Trophoblast cell (in vitro differentiated cells and primary cell): ENCODE measurements at regions not wholly inside any gene's neighbourhood (a gene's known extent, or its start where the extent isn't known, plus 50 kb on each side); places are given as distances from the start of the nearest gene placed in this dataset.

ENCODE experiments used
- DNase-seq, 2 donors: peaks; one replicate each; pipeline ENCODE4 v3.0.0-alpha.2; 2016
- H2AFZ ChIP-seq: 2 replicates; pipeline ENCODE4 v1.6.1; 2013; ENCODE audit warnings: low read length, moderate library complexity, mild to moderate bottlenecking; ENCODE audit not compliant: insufficient read depth, poor library complexity
- H2AK5ac ChIP-seq: 2 replicates; pipeline ENCODE4 v1.6.1; 2013; ENCODE audit warnings: mild to moderate bottlenecking, low read length
- H2BK120ac ChIP-seq: 2 replicates; pipeline ENCODE4 v1.6.1; 2013; ENCODE audit warnings: low read length, mild to moderate bottlenecking, moderate library complexity; ENCODE audit not compliant: insufficient read depth, poor library complexity
- H2BK12ac ChIP-seq: 2 replicates; pipeline ENCODE4 v1.6.1; 2013; ENCODE audit warnings: mild to moderate bottlenecking, low read length, moderate library complexity
- H2BK5ac ChIP-seq: 2 replicates; pipeline ENCODE4 v1.6.1; 2013; ENCODE audit warnings: low read length, low read depth, moderate library complexity, mild to moderate bottlenecking; ENCODE audit not compliant: poor library complexity
- H3K14ac ChIP-seq: 2 replicates; pipeline ENCODE4 v1.6.1; 2013; ENCODE audit warnings: mild to moderate bottlenecking, low read length
- H3K18ac ChIP-seq: 2 replicates; pipeline ENCODE4 v1.6.1; 2013; ENCODE audit warnings: mild to moderate bottlenecking, low read length
- H3K23ac ChIP-seq: 2 replicates; pipeline ENCODE4 v1.6.1; 2013; ENCODE audit warnings: low read length
- H3K27ac ChIP-seq: 2 replicates; pipeline ENCODE4 v1.5.1; 2013; ENCODE audit warnings: low read depth, mild to moderate bottlenecking, inconsistent platforms, low read length, moderate library complexity
- H3K27me3 ChIP-seq: 2 replicates; pipeline ENCODE4 v1.6.1; 2013; ENCODE audit warnings: inconsistent platforms, mild to moderate bottlenecking, low read length, moderate library complexity; ENCODE audit not compliant: insufficient read depth
- H3K36me3 ChIP-seq, 2 experiments: 1 replicate in 1 of 2; 2 replicates in 1 of 2; pipeline ENCODE4 v1.6.1; 2013; ENCODE audit warnings: low read length in 2 of 2, mild to moderate bottlenecking in 2 of 2, moderate library complexity in 1 of 2; ENCODE audit not compliant: insufficient read depth in 2 of 2, control insufficient read depth in 1 of 2
- H3K4ac ChIP-seq: 2 replicates; pipeline ENCODE4 v1.6.1; 2013; ENCODE audit warnings: low read depth, mild to moderate bottlenecking, low read length, moderate library complexity
- H3K4me1 ChIP-seq, 2 experiments: 1 replicate in 1 of 2; 2 replicates in 1 of 2; pipeline ENCODE4 v1.6.1; 2013; ENCODE audit warnings: low read length in 2 of 2, mild to moderate bottlenecking in 2 of 2, moderate library complexity in 1 of 2; ENCODE audit not compliant: insufficient read depth in 2 of 2, control insufficient read depth in 1 of 2
- H3K4me2 ChIP-seq: 2 replicates; pipeline ENCODE4 v1.6.1; 2013; ENCODE audit warnings: inconsistent platforms, mild to moderate bottlenecking, low read length, moderate library complexity
- H3K4me3 ChIP-seq: 2 replicates; pipeline ENCODE4 v1.5.1; 2013; ENCODE audit warnings: mild to moderate bottlenecking, low read depth, low read length, inconsistent platforms
- H3K79me1 ChIP-seq: one replicate; pipeline ENCODE4 v1.6.1; 2013; ENCODE audit warnings: low read length
- H3K79me2 ChIP-seq: 2 replicates; pipeline ENCODE4 v1.6.1; 2013; ENCODE audit warnings: low read length, mild to moderate bottlenecking; ENCODE audit not compliant: control insufficient read depth, insufficient read depth, poor library complexity
- H3K9ac ChIP-seq: 2 replicates; pipeline ENCODE4 v1.6.1; 2013; ENCODE audit warnings: mild to moderate bottlenecking, low read length
- H3K9me3 ChIP-seq: 2 replicates; pipeline ENCODE4 v1.6.1; 2013; ENCODE audit warnings: low read depth, mild to moderate bottlenecking, control low read depth, inconsistent platforms, low read length; ENCODE audit not compliant: insufficient read depth
- H4K12ac ChIP-seq: 2 replicates; pipeline ENCODE4 v1.6.1; 2013; ENCODE audit warnings: low read depth, mild to moderate bottlenecking, low read length, moderate library complexity
- H4K8ac ChIP-seq: 2 replicates; pipeline ENCODE4 v1.6.1; 2013; ENCODE audit warnings: low read depth, mild to moderate bottlenecking, low read length, moderate library complexity
- H4K91ac ChIP-seq: one replicate; pipeline ENCODE4 v1.6.1; 2013; ENCODE audit warnings: low read depth, mild to moderate bottlenecking, low read length, moderate library complexity
- WGBS: extraction: QIAGEN DNeasy Blood & Tissue Kit; methylation state at CpG from one replicate; pipeline ENCODE4 v1.1.7; 2013; ENCODE audit warnings: missing lambda C conversion rate; ENCODE audit not compliant: insufficient read length, insufficient coverage; ENCODE audit errors: extremely low coverage; 5-methylcytosine and 5-hydroxymethylcytosine counted together

- Histone ChIP-seq H3K79me1 (no peaks in the 10 kb centered on the region), H3K9me3 (no peaks in the 10 kb centered on the region), H2BK5ac (no peak overlapping the region), H2BK120ac (no peak overlapping the region), H2AK5ac (no peak overlapping the region), H3K4ac (no peak overlapping the region), H3K4me2 (no peak overlapping the region), H3K79me2 (no peaks in the 10 kb centered on the region), H3K36me3 (no peaks in the 10 kb centered on the region), H3K27ac (no peak overlapping the region), H4K12ac (no peak overlapping the region), H3K4me3 (no peak overlapping the region), H2BK12ac (no peak overlapping the region), H3K4me1 (peaks cover 0 to 3% of the 10 kb centered on the region in 2 experiments), H4K8ac (no peak overlapping the region), H3K14ac (no peak overlapping the region), H2AFZ (no peak overlapping the region), H4K91ac (no peak overlapping the region), H3K27me3 (no peaks in the 10 kb centered on the region), H3K9ac (no peak overlapping the region), H3K23ac (no peak overlapping the region), H3K18ac (no peak overlapping the region)
- no CpG with 5 or more reads among the region's 5 CpGs for WGBS
- DNase-seq, result no peak
Measured at GRCh38 chr6:147856687-147857086, 348.2 kb downstream of the SAMD5 start.

- WGBS, result no CpG with 5 or more reads among the region's 2 CpGs
- no peak overlapping the region for H2BK12ac ChIP-seq
- H3K14ac ChIP-seq, result no peak overlapping the region
- no peaks in the 10 kb centered on the region for H3K36me3 ChIP-seq
- no peaks in the 10 kb centered on the region for H3K79me1 ChIP-seq
- H3K4me2 ChIP-seq, result no peak overlapping the region
- H3K79me2 ChIP-seq, result no peaks in the 10 kb centered on the region
- no peak overlapping the region for H3K9ac ChIP-seq
- H3K4me3 ChIP-seq, result no peak overlapping the region
- peaks cover 0 to 3% of the 10 kb centered on the region in 2 experiments for H3K4me1 ChIP-seq
- no peaks in the 10 kb centered on the region for H3K27me3 ChIP-seq
- H2AFZ ChIP-seq, result no peak overlapping the region
- H3K4ac ChIP-seq, result no peak overlapping the region
- H4K12ac ChIP-seq, result no peak overlapping the region
- no peak overlapping the region for H2BK120ac ChIP-seq
- H2BK5ac ChIP-seq, result no peak overlapping the region
- no peak overlapping the region for H3K23ac ChIP-seq
- no peak for DNase-seq
- no peak overlapping the region for H3K27ac ChIP-seq
- H4K91ac ChIP-seq, result no peak overlapping the region
- H4K8ac ChIP-seq, result no peak overlapping the region
- H3K9me3 ChIP-seq, result no peaks in the 10 kb centered on the region
- H2AK5ac ChIP-seq, result no peak overlapping the region
- no peak overlapping the region for H3K18ac ChIP-seq
Measured at GRCh38 chr6:147858421-147858820, 349.9 kb downstream of the SAMD5 start.

GRCh38 chr6:147859071-147859470 is 350.6 kb downstream of the SAMD5 start:
- Histone ChIP-seq H2BK5ac (no peak overlapping the region), H2AK5ac (no peak overlapping the region), H3K4me2 (no peak overlapping the region), H2BK120ac (no peak overlapping the region), H3K4me1 (peaks cover 0 to 3% of the 10 kb centered on the region in 2 experiments), H3K23ac (no peak overlapping the region), H3K4me3 (no peak overlapping the region), H3K27me3 (no peaks in the 10 kb centered on the region), H2BK12ac (no peak overlapping the region), H3K14ac (no peak overlapping the region), H4K8ac (no peak overlapping the region), H4K12ac (no peak overlapping the region), H4K91ac (no peak overlapping the region), H3K79me2 (no peaks in the 10 kb centered on the region), H3K9ac (no peak overlapping the region), H3K9me3 (no peaks in the 10 kb centered on the region), H3K79me1 (no peaks in the 10 kb centered on the region), H3K4ac (no peak overlapping the region), H2AFZ (no peak overlapping the region), H3K27ac (no peak overlapping the region), H3K18ac (no peak overlapping the region), H3K36me3 (no peaks in the 10 kb centered on the region)
- no CpG with 5 or more reads among the region's 4 CpGs for WGBS
- DNase-seq, result peak in 1 of 2 donors; percentile 56

GRCh38 chr6:147861696-147862095 is 353.2 kb downstream of the SAMD5 start:
- no CpG with 5 or more reads among the region's 2 CpGs for WGBS
- no peak overlapping the region for H2AFZ ChIP-seq
- H3K14ac ChIP-seq, result no peak overlapping the region
- H3K27ac ChIP-seq, result no peak overlapping the region
- H3K79me1 ChIP-seq, result no peaks in the 10 kb centered on the region
- no peak overlapping the region for H4K91ac ChIP-seq
- no peak overlapping the region for H4K12ac ChIP-seq
- H3K27me3 ChIP-seq, result no peaks in the 10 kb centered on the region
- no peaks in the 10 kb centered on the region for H3K36me3 ChIP-seq
- no peak overlapping the region for H2BK120ac ChIP-seq
- H3K9ac ChIP-seq, result no peak overlapping the region
- H3K4ac ChIP-seq, result no peak overlapping the region
- H3K4me1 ChIP-seq, result peaks cover 0 to 3% of the 10 kb centered on the region in 2 experiments
- no peak overlapping the region for H2AK5ac ChIP-seq
- no peaks in the 10 kb centered on the region for H3K79me2 ChIP-seq
- H3K18ac ChIP-seq, result no peak overlapping the region
- H3K4me3 ChIP-seq, result no peak overlapping the region
- H3K23ac ChIP-seq, result no peak overlapping the region
- H4K8ac ChIP-seq, result no peak overlapping the region
- no peak overlapping the region for H2BK12ac ChIP-seq
- no peaks in the 10 kb centered on the region for H3K9me3 ChIP-seq
- DNase-seq, result no peak
- no peak overlapping the region for H3K4me2 ChIP-seq
- no peak overlapping the region for H2BK5ac ChIP-seq
